OCI-LY3 (cell line): ENCODE measurements at regions not wholly inside any gene's neighbourhood (a gene's known extent, or its start where the extent isn't known, plus 50 kb on each side); places are given as distances from the start of the nearest gene placed in this dataset.

Experiments
- H2AFZ ChIP-seq: fragments of 200-600, 300-600 bp; shearing (Covaris generic); 2 replicates; pipeline ENCODE4 v1.6.0; 2014; ENCODE audit warnings: antibody characterized with exemption, low read depth, low read length
- H3K27ac ChIP-seq: fragments of 200-600, 300-600 bp; sonication (generic); 2 replicates; pipeline ENCODE4 v1.5.1; 2014; ENCODE audit warnings: mild to moderate bottlenecking, low read length, moderate library complexity, mixed read lengths
- H3K27me3 ChIP-seq: fragments of 200-600, 300-600 bp; sonication (generic); 2 replicates; pipeline ENCODE4 v1.6.1; 2014; ENCODE audit warnings: low read depth, low read length, mixed read lengths
- H3K36me3 ChIP-seq: fragments of 200-600, 300-600 bp; sonication (generic); replicated peaks from 2 replicates; pipeline ENCODE3; 2014; ENCODE audit warnings: low read depth, low read length, mixed read lengths
- H3K4me1 ChIP-seq: fragments of 300-600, 200-600 bp; sonication (generic); 2 replicates; pipeline ENCODE4 v1.6.1; 2014; ENCODE audit warnings: low read length, mixed read lengths
- H3K4me2 ChIP-seq: fragments of 200-600, 300-600 bp; sonication (generic); 2 replicates; pipeline ENCODE4 v1.6.1; 2014; ENCODE audit warnings: low read length, mixed read lengths
- H3K4me3 ChIP-seq: fragments of 300-600, 200-600 bp; sonication (generic); 2 replicates; pipeline ENCODE4 v1.5.1; 2014; ENCODE audit warnings: antibody characterized with exemption, mild to moderate bottlenecking, low read length, moderate library complexity
- H3K79me2 ChIP-seq: fragments of 300-600, 200-600 bp; shearing (Covaris generic); 2 replicates; pipeline ENCODE4 v1.6.1; 2014; ENCODE audit warnings: mild to moderate bottlenecking, low read length, mixed read lengths
- H3K9ac ChIP-seq: fragments of 300-600, 200-600 bp; shearing (Covaris generic); 2 replicates; pipeline ENCODE4 v1.6.0; 2014; ENCODE audit warnings: mild to moderate bottlenecking, low read length, moderate library complexity
- H3K9me3 ChIP-seq: fragments of 200-600, 300-600 bp; shearing (Covaris generic); 2 replicates; pipeline ENCODE4 v1.6.1; 2014; ENCODE audit warnings: low read length, mixed read lengths; ENCODE audit not compliant: insufficient read depth
- H4K20me1 ChIP-seq: fragments of 200-600, 300-600 bp; sonication (generic); 2 replicates; pipeline ENCODE4 v1.6.1; 2016; ENCODE audit warnings: low read length, mixed read lengths; ENCODE audit not compliant: insufficient read depth
- EZH2phosphoT487 ChIP-seq: fragments of 200-600 bp; shearing (Covaris generic); IDR thresholded peaks from 2 replicates; pipeline ENCODE4 v1.6.1; 2018; ENCODE audit warnings: antibody characterized with exemption, mixed run types, low read depth
- TF ChIP-seq, protein P1 (sequence below): fragments of 200-600, 300-600 bp; sonication (generic); IDR thresholded peaks from 2 replicates; pipeline ENCODE4 v1.5.1; 2014; ENCODE audit warnings: antibody characterized with exemption, low read length, low read depth

DNA sequence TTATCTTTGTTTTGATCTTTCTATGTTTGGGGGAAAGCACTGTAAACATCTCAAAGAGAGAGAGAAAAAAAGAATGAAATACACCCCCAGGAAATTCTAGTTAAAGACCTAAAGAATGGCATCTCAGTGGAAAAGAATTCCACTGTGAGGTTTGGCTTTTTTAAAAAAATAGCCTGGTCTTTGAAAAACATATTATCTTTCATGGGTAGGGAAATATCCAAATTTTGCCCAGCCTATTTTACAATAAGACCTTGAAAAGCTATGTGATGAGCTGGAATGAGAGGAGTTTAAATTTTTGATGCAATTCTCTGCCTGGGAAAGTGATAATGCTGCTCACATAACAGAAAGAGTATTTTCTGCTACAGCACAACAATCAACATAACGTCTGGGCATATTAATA, 348.1 kb upstream of the WWC1 start:
- Histone ChIP-seq H3K79me2 (no peaks in the 10 kb centered on the region), H3K27me3 (peaks cover 37% of the 10 kb centered on the region), H4K20me1 (no peaks in the 10 kb centered on the region), H3K9me3 (no peaks in the 10 kb centered on the region), H3K4me3 (no peak overlapping the region), H3K4me1 (no peaks in the 10 kb centered on the region), H3K27ac (no peak overlapping the region), H3K9ac (no peak overlapping the region), H3K4me2 (no peak overlapping the region), H3K36me3 (no peaks in the 10 kb centered on the region), H2AFZ (no peak overlapping the region)
- TF ChIP-seq EZH2phosphoT487 = no peak
- TF ChIP-seq, protein P1, sequence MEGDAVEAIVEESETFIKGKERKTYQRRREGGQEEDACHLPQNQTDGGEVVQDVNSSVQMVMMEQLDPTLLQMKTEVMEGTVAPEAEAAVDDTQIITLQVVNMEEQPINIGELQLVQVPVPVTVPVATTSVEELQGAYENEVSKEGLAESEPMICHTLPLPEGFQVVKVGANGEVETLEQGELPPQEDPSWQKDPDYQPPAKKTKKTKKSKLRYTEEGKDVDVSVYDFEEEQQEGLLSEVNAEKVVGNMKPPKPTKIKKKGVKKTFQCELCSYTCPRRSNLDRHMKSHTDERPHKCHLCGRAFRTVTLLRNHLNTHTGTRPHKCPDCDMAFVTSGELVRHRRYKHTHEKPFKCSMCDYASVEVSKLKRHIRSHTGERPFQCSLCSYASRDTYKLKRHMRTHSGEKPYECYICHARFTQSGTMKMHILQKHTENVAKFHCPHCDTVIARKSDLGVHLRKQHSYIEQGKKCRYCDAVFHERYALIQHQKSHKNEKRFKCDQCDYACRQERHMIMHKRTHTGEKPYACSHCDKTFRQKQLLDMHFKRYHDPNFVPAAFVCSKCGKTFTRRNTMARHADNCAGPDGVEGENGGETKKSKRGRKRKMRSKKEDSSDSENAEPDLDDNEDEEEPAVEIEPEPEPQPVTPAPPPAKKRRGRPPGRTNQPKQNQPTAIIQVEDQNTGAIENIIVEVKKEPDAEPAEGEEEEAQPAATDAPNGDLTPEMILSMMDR = no peak

DNA sequence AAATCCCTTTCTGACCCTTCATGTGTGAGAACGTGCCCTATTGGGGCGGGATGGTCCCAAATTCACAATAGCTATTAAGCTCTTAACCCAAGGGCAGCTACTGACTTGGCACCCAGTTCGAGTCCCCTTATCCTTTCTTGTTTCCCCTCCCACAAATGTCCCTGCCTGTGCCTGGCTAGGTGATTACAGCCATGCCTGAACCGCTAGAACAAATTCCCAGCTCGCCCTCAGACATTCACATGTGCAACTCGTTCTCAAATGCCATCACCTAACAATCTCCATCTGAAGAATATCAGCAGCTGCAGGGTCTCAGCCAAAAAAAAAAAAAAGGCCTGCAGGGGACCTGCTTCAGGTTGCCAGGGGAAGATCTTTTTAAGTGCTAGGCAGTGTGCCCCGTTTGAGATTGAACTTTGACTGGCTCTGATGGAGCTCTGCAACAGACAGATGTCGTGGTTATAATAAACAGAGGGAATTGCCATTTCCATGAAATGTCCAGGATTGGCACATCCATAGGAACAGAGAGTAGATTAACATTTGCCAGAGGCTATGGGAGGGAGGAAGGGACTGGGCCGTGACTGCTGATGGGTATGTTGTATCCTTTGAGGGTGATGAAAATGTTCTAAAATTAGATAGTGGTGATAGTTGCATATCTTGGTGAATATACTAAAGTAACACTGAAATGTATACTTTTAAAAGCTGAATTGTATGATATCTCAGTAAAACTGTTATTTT, 347.2 kb upstream of the WWC1 start:
- H3K27ac ChIP-seq = no peak overlapping the region

DNA sequence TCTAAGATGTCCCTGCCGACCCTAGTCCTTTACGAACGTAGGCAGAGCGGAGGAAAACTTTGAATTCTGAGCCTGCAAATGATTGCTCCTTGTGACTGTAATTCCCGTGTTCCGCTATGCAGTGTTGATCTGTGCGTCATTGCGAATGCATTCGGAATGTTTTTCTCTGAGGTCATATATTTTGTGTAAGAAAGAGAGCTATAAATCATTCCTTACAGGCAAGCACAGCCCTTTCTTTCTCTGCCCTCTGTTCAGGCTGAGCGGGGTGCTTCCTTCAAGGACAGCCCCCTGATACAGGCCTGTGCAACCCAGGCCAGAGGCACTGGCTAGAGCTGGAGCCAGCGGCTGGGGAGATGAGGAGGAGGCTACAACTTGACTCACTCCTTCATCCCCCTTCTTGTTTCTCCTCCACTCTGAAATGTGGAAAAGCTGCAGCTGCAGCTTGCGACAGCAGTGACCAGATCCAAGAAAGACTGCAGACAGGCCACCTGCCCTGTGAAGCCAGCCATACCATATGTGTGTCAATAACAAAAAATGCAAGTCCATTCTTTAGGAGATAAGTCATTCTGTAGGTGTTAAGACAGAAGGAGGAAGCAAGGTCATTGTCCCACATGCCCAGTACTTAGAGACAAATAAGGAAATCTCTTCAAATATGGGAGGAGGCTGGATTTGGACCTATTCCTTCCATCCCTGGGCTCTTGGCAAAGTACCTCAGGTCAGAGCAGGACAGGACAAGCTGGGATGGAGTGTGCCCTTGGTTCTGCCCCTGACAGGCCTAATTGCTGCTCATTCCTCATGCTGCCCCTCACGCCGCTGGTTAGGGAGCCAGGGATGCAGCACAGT, 345.7 kb upstream of the WWC1 start:
- H3K4me1 ChIP-seq = no peaks in the 10 kb centered on the region
- H4K20me1 ChIP-seq = no peaks in the 10 kb centered on the region
- no peaks in the 10 kb centered on the region for H3K36me3 ChIP-seq
- H3K9me3 ChIP-seq = no peaks in the 10 kb centered on the region
- no peak overlapping the region for H3K4me2 ChIP-seq
- no peak overlapping the region for H3K9ac ChIP-seq
- no peak for TF ChIP-seq EZH2phosphoT487
- TF ChIP-seq, protein P1 = no peak
- no peaks in the 10 kb centered on the region for H3K79me2 ChIP-seq
- H3K4me3 ChIP-seq = no peak overlapping the region
- no peak overlapping the region for H2AFZ ChIP-seq
- peaks cover 47% of the 10 kb centered on the region for H3K27me3 ChIP-seq
- H3K27ac ChIP-seq = no peak overlapping the region

More for the DNA sequence above, 347.2 kb upstream of the WWC1 start:
- no peak overlapping the region for H3K9ac ChIP-seq
- no peaks in the 10 kb centered on the region for H4K20me1 ChIP-seq
- H3K79me2 ChIP-seq = no peaks in the 10 kb centered on the region
- H3K4me3 ChIP-seq = no peak overlapping the region
- TF ChIP-seq, protein P1 = no peak
- no peak for TF ChIP-seq EZH2phosphoT487
- H3K4me2 ChIP-seq = no peak overlapping the region
- no peaks in the 10 kb centered on the region for H3K4me1 ChIP-seq
- no peak overlapping the region for H2AFZ ChIP-seq
- no peaks in the 10 kb centered on the region for H3K36me3 ChIP-seq
- peaks cover 45% of the 10 kb centered on the region for H3K27me3 ChIP-seq
- no peaks in the 10 kb centered on the region for H3K9me3 ChIP-seq

- H3K79me2 ChIP-seq = no peaks in the 10 kb centered on the region
- no peaks in the 10 kb centered on the region for H3K9me3 ChIP-seq
- peaks cover 50% of the 10 kb centered on the region for H3K27me3 ChIP-seq
- no peaks in the 10 kb centered on the region for H4K20me1 ChIP-seq
- H3K4me3 ChIP-seq = no peak overlapping the region
- H3K27ac ChIP-seq = no peak overlapping the region
- H3K4me1 ChIP-seq = no peaks in the 10 kb centered on the region
- H3K36me3 ChIP-seq = no peaks in the 10 kb centered on the region
- H3K9ac ChIP-seq = no peak overlapping the region
- H2AFZ ChIP-seq = no peak overlapping the region
- H3K4me2 ChIP-seq = no peak overlapping the region
- no peak for TF ChIP-seq EZH2phosphoT487
- TF ChIP-seq, protein P1 = no peak
Observed at GRCh38 chr5:167947306-167947705, 344.1 kb upstream of the WWC1 start.
